KMS-11 (cell line): ENCODE measurements at regions not wholly inside any gene's neighbourhood (a gene's known extent, or its start where the extent isn't known, plus 50 kb on each side); places are given as distances from the start of the nearest gene placed in this dataset.

Experiments used
- H2AFZ ChIP-seq: fragments of 200-600 bp; sonication (generic); 2 replicates; pipeline ENCODE4 v1.6.1; 2016; ENCODE audit warnings: antibody characterized with exemption, mixed run types, low read depth
- H3K27ac ChIP-seq: fragments of 200-600 bp; sonication (generic); 2 replicates; pipeline ENCODE4 v1.6.1; 2016; ENCODE audit warnings: mild to moderate bottlenecking, mixed run types
- H3K27me3 ChIP-seq: fragments of 200-600 bp; sonication (generic); 2 replicates; pipeline ENCODE4 v1.6.1; 2017; ENCODE audit warnings: mild to moderate bottlenecking, low read depth, mixed run types, moderate library complexity; ENCODE audit not compliant: insufficient read depth
- H3K36me3 ChIP-seq: fragments of 200-600 bp; sonication (generic); 2 replicates; pipeline ENCODE4 v1.6.1; 2017; ENCODE audit warnings: mild to moderate bottlenecking, mixed run types; ENCODE audit not compliant: insufficient read depth
- H3K4me1 ChIP-seq: fragments of 200-600 bp; sonication (generic); 2 replicates; pipeline ENCODE4 v1.6.1; 2016; ENCODE audit warnings: mild to moderate bottlenecking, low read depth, mixed run types; ENCODE audit not compliant: poor library complexity, severe bottlenecking
- H3K4me2 ChIP-seq: fragments of 200-600 bp; sonication (generic); 2 replicates; pipeline ENCODE4 v1.7.0; 2016; ENCODE audit warnings: mild to moderate bottlenecking, mixed run types
- H3K4me3 ChIP-seq: fragments of 200-600 bp; sonication (generic); IDR thresholded peaks from 2 replicates; pipeline ENCODE4 v1.6.1; 2017; ENCODE audit warnings: low read depth, low read length, mixed read lengths; ENCODE audit not compliant: insufficient read depth
- H3K79me2 ChIP-seq: fragments of 200-600 bp; sonication (generic); 2 replicates; pipeline ENCODE4 v1.6.1; 2016; ENCODE audit warnings: low read depth, mixed run types; ENCODE audit not compliant: insufficient read depth
- H3K9ac ChIP-seq: fragments of 200-600 bp; sonication (generic); 2 replicates; pipeline ENCODE4 v1.6.1; 2016; ENCODE audit warnings: mild to moderate bottlenecking, mixed run types
- H4K20me1 ChIP-seq: fragments of 200-600 bp; sonication (generic); 2 replicates; pipeline ENCODE4 v1.6.1; 2016; ENCODE audit warnings: mild to moderate bottlenecking, mixed run types; ENCODE audit not compliant: insufficient read depth
- TF ChIP-seq, protein P1 (sequence below): fragments of 200-600 bp; sonication (generic); conservative IDR thresholded peaks from 2 replicates; pipeline ENCODE4 v1.6.1; 2017; ENCODE audit warnings: low read depth, mild to moderate bottlenecking, antibody characterized with exemption, low read length, moderate library complexity, mixed read lengths

DNA sequence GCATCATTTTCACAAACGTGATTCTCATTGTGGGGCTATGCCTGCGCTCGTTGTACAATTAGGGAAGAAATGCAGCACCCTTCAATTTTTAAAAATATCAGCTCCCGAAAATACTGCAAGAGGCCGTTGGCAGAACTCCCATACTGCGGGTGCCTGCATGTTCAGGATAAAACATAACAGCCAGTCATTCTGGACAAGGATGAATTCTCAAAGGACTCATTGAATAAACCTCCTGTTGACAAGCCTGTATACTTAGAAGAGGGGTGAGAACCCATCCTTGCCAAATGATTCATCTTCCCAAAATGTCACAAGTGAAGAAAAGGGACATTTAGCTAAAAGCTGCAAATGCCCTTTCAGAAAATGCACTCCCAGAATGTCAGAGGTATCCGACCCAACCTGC, 141.9 kb downstream of the CSNK2A3 start:
- no peaks in the 10 kb centered on the region for H3K36me3 ChIP-seq
- no peak overlapping the region for H3K27ac ChIP-seq
- no peaks in the 10 kb centered on the region for H3K79me2 ChIP-seq
- H4K20me1 ChIP-seq: no peaks in the 10 kb centered on the region
- no peaks in the 10 kb centered on the region for H3K27me3 ChIP-seq
- H3K4me1 ChIP-seq: no peaks in the 10 kb centered on the region
- no peak overlapping the region for H3K9ac ChIP-seq
- no peak overlapping the region for H3K4me2 ChIP-seq
- H3K4me3 ChIP-seq: no peak overlapping the region
- H2AFZ ChIP-seq: no peak overlapping the region
- TF ChIP-seq, protein P1, sequence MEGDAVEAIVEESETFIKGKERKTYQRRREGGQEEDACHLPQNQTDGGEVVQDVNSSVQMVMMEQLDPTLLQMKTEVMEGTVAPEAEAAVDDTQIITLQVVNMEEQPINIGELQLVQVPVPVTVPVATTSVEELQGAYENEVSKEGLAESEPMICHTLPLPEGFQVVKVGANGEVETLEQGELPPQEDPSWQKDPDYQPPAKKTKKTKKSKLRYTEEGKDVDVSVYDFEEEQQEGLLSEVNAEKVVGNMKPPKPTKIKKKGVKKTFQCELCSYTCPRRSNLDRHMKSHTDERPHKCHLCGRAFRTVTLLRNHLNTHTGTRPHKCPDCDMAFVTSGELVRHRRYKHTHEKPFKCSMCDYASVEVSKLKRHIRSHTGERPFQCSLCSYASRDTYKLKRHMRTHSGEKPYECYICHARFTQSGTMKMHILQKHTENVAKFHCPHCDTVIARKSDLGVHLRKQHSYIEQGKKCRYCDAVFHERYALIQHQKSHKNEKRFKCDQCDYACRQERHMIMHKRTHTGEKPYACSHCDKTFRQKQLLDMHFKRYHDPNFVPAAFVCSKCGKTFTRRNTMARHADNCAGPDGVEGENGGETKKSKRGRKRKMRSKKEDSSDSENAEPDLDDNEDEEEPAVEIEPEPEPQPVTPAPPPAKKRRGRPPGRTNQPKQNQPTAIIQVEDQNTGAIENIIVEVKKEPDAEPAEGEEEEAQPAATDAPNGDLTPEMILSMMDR: no peak

GRCh38 chr11:11210446-11210845, 142.6 kb downstream of the CSNK2A3 start:
- no peaks in the 10 kb centered on the region for H4K20me1 ChIP-seq
- H3K4me2 ChIP-seq: no peak overlapping the region
- no peaks in the 10 kb centered on the region for H3K36me3 ChIP-seq
- H3K79me2 ChIP-seq: no peaks in the 10 kb centered on the region
- H3K4me3 ChIP-seq: no peak overlapping the region
- H3K4me1 ChIP-seq: no peaks in the 10 kb centered on the region
- TF ChIP-seq, protein P1: no peak
- no peak overlapping the region for H2AFZ ChIP-seq
- H3K9ac ChIP-seq: no peak overlapping the region
- no peaks in the 10 kb centered on the region for H3K27me3 ChIP-seq
- H3K27ac ChIP-seq: no peak overlapping the region

- Histone ChIP-seq H3K4me3 (no peak overlapping the region), H3K27ac (no peak overlapping the region), H3K27me3 (no peaks in the 10 kb centered on the region), H2AFZ (no peak overlapping the region), H4K20me1 (no peaks in the 10 kb centered on the region), H3K4me2 (no peak overlapping the region), H3K36me3 (no peaks in the 10 kb centered on the region), H3K79me2 (no peaks in the 10 kb centered on the region), H3K4me1 (no peaks in the 10 kb centered on the region), H3K9ac (no peak overlapping the region)
- TF ChIP-seq, protein P1: no peak
These were observed 143.1 kb downstream of the CSNK2A3 start for GRCh38 chr11:11209967-11210366.

- Histone ChIP-seq H3K4me2 (no peak overlapping the region), H3K27ac (no peak overlapping the region), H3K9ac (no peak overlapping the region), H2AFZ (no peak overlapping the region), H4K20me1 (no peaks in the 10 kb centered on the region), H3K79me2 (no peaks in the 10 kb centered on the region), H3K27me3 (no peaks in the 10 kb centered on the region), H3K4me1 (no peaks in the 10 kb centered on the region), H3K36me3 (no peaks in the 10 kb centered on the region), H3K4me3 (no peak overlapping the region)
- TF ChIP-seq, protein P1: no peak
These were observed 144.1 kb downstream of the CSNK2A3 start for GRCh38 chr11:11208994-11209393.

GRCh38 chr11:11207428-11207827, 145.6 kb downstream of the CSNK2A3 start:
- H3K27ac ChIP-seq: no peak overlapping the region
- no peaks in the 10 kb centered on the region for H3K4me1 ChIP-seq
- no peaks in the 10 kb centered on the region for H3K79me2 ChIP-seq
- no peaks in the 10 kb centered on the region for H4K20me1 ChIP-seq
- no peak overlapping the region for H3K9ac ChIP-seq
- no peak overlapping the region for H3K4me3 ChIP-seq
- H2AFZ ChIP-seq: no peak overlapping the region
- no peaks in the 10 kb centered on the region for H3K36me3 ChIP-seq
- no peak overlapping the region for H3K4me2 ChIP-seq
- H3K27me3 ChIP-seq: no peaks in the 10 kb centered on the region
- TF ChIP-seq, protein P1: no peak
